HG03432 (cell line): ENCODE measurements at regions not wholly inside any gene's neighbourhood (a gene's known extent, or its start where the extent isn't known, plus 50 kb on each side); places are given as distances from the start of the nearest gene placed in this dataset.

Source experiments
- ATAC-seq: cut with Tn5 transposase; IDR thresholded peaks from one replicate; pipeline ENCODE4 v1.9.1; 2021; ENCODE audit warnings: mild to moderate bottlenecking, moderate library complexity; ENCODE audit not compliant: unreplicated experiment

- ATAC-seq, result no peak
Observed at GRCh38 chr6:139430899-139431601, 56.6 kb upstream of the CITED2 start.

- ATAC-seq, result no peak
Observed at GRCh38 chr6:139429580-139430145, 55.2 kb upstream of the CITED2 start.

DNA sequence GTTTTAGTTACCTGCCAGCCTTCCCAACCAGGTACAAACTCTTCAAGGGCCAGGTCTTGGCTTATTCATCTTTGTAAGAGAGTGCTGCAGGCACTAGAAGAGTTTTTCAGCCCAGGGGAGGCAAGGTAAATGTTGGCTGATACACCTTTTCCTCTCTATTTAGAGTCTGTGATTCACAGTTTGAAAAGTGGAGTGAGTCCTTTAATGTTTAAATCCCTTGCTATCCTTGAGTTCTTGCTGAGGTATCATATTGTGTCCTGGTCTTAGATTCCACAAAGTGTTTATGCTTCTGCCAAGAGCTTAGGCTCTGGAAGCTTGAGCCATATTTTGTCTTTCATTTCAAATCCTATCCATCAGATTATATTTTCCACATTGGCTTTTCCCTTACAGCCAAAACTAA is 52.8 kb upstream of the CITED2 start:
- no peak for ATAC-seq

GRCh38 chr6:139426795-139427194 is 52.3 kb upstream of the CITED2 start:
- no peak for ATAC-seq

DNA sequence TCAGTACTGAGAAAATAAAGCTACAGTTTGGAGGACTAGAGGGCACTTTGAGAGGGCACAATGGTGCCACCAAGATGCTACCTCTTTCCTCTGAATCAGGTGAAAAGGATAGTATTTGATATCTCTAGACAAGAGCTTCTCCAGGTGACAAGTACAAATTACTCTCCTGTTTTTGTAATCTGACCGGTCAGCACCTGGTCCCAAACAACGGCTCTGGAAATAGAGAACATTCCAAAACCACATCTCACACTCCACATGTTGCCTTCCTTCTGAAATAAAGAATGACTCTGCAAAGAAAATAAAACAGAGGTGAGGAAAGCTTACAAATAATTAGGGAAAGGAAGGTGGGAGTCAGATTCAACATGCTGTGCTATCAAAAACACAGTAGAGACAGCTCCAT is 51.3 kb upstream of the CITED2 start:
- no peak for ATAC-seq

DNA sequence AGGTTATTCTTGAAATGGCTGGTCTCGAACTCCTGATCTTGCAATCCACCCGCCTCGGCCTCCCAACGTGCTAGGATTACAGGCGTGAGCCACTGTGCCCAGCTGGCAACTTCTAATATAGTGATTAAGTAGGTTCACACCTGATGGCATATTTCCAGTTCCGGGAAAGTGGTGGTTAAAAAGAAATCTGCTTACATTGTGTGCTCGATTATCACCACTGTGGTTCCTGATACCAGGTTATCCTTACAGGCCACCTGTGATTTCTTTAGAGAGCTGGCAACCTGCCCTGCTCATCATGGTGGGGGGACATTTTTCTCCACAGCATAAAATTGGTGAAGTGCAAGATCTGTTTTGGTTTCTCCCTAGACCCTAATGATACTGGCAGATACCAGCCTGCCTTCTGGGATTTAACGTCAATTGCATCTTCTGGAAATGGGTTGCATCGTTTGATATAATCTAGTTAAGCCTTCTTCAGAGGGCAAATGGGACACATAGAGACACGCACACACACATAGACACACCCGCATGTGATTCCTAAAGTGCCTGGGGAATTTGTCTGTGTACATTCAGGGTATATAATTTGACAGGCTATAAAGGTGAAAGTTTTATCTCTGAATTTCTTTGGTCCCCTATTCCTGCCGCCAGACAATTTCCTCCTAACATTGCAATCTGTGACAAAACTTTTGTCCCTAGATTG is 49.7 kb upstream of the CITED2 start:
- ATAC-seq, result no peak
